Stimulated activated CD8-positive, alpha-beta memory T cell treated with anti-CD3 and anti-CD28 coated beads, Interleukin-4, amount 100 ng/mL, for 4 hours (primary cell): ENCODE measurements at regions not wholly inside any gene's neighbourhood (a gene's known extent, or its start where the extent isn't known, plus 50 kb on each side); places are given as distances from the start of the nearest gene placed in this dataset.
A peak's percentile ranks its signal among the peaks of the same experiment; 100 is the strongest.

ENCODE experiments used
- DNase-seq, 2 donors: peaks; one replicate each; pipeline ENCODE4 v3.0.0-alpha.2; 2020; ENCODE audit warnings: low read depth in 2 of 2, low spot score in 1 of 2

DNA sequence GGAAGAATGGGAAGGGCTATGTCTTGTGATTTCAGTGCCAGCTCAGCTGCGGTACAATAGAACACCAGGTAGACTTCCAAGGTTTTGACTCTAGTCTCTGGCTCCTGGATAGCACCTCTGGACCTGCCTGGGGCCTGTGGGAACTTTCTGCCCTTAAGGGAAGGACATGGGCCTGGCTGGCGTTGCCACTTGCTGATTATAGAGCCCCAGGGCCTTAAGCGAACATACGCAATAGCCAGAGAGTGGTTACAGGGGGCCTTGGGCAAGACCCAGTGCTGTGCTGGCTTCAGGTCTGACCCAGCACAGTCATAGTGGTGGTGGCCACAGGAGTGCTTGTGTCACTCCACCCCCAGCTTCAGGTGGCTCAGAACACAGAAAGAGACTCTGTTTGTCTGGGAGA is 131.1 kb upstream of the COL21A1 start:
- DNase-seq, result no peak

- DNase-seq, result no peak
Measured at GRCh38 chr6:56377295-56377694, 129.9 kb upstream of the COL21A1 start.

DNA sequence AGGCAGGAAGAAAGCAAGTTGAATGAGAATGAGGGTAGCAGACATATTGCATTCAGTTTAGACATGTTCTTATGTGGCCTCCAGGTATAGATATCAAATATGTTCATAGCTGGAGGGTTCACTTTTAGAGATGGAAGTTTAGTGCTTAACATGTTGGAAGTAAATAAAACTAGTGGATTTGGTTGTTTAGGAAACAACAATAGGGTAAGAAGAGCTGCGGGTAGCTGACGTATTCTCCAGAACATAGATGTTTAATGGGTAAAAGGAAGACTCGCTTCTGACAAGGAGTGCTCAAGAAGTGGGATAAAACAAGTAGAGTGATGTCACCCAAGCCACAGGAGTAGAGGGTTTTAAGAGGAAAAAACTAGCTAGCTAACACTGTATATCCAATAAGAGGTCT is 128.4 kb upstream of the COL21A1 start:
- DNase-seq, result no peak

DNA sequence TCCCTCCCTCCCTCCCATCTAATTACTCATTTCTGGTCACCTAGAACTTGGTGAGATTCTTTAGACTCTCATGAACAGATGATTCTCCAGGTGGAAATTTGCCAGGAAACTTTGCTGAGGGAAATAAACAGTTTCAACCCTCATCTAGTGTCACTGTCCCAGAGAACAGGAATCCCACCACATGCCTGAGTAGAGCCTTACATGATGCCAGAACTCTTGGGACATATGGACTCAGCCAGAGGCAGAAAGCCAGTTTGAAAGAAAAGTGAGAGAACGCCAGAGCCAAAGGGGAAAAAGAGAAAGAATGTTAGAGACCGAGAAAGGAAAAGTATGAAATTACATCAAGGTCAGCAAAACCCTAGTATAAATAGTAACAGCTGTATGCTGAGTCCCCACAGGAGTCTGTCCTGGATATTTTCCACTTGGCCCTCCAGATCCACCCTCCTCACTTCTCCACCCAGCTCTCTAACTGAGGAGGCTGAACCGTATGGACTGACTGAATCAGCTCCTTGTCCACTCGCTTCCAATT is 127.5 kb upstream of the COL21A1 start:
- DNase-seq, result no peak

DNA sequence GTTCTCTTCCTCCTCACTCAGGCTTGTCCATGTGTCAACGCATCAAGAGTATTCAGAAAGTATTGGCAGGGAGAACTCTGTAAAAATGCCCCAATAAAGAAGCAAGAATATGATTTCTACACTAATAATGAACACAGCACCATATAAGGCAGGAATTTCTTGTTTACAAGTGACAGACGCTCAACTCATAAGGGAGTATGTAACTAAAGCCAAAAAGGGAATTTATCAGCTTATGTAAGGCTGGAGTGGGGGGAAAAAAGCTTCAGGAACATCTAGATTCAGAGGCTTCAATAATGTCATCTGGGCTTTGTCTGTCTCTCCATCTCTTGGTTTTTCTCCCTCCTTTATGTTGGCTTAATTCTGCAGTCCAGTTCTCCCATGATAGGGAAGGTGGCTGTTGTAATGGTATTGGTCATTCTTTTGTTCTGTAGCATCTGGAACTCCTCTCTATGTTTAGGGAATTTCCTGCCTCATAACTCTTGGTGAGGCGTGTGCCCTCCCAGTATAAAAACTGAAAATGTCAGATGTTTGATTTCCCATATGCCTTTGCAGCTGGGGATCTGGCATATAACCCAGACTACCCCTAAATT is 125.1 kb upstream of the COL21A1 start:
- no peak for DNase-seq

DNA sequence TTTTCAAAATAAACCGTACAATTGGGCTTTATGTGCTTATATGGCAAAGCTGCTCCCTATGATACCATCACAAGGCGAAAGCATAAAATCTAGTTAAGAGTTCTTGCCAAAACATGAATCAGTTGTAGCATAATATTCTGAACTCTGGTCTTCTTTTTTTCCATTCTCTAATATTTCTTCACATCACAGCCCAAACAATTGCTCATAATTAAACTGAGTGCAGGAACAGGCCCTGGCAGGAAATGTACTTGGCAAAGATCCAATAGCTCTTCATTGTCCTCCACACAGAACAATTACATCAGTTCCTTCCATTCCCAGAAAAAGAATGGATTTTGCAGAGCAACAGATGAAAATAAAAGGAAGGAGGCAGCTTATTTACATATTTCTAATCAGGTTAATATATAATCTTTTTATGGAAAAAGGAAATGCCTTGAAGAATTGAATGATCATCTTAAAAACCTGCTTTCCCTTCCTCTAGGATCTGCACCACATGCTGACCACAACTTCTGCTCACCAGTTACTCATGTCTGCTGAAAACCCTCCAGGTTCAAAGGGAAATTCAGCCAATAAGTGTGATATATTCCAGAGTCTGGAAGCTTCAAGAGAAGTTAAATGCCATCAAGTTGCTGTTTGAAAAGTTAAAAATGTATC is 123.3 kb upstream of the COL21A1 start:
- no peak for DNase-seq

DNA sequence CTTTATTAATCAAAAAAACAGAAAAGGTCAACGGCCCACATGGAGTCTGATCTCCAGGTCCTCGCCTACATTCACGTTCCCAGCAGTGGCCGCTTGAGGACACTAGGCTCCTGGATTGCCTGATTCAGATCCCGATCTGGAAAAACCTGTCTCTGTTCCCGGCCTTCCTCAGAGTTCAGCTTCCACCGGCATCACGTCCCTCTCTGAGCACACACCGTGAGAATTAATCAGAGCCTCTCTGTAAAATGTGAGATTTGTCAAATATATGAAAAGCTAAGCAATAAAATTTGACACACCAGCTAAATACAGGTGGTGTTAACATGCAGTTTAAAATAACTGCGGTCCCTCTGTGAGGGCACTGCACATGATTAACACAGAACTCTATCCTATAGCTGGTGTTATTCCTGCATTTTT is 122.8 kb upstream of the COL21A1 start:
- no peak for DNase-seq

DNA sequence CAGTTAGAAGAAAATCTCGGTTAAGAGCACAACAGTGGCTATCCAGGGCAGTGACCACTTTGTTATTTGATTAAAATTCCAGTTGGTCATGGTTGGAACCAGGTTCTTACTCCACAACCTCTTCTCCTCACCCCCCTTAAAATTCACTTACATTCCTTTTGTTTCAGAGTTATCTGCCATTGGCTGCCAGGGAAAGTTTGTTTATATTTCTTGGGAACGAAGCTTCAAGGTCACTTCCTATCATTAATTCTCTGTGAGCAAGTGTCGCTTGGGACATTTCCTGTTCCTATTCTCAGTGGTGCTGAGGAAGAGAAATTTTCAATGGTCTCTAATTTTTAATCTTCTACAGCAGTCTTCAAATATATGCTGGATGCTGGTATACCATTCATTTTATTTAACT is 121.1 kb upstream of the COL21A1 start:
- no peak for DNase-seq

DNA sequence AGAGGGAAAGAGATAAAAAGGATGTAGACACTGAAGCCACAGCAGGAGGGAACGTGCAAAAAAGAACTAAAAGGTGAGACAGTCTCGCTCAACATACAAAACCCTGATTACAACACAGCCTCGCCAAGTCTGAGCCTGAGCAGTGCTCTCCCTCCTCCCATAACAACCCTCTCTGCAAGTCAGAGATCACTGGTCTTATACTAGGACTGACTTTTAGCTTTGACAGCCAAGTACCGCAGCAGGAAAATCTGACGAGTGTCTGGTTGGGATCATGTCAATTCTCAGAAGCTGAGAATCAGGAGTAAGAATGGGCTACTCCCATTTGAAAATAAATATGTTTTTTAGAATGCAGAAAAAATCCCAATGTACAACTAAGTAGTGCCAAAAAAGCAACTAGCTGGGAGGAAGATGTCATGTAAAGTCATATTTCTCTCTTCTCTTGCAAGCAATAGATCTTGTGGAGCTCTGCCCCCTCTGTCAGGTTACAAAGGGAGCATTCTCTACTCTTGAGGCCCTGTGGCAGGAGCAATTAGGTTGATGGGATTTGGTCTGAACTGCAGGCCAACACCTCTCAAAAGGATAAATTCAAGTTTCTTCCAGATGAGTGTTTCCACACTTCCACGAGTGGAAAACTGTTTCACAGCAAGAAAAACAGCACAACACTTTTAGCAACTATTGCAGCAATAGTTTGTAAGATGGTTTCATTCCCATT is 118.9 kb upstream of the COL21A1 start:
- no peak for DNase-seq

GRCh38 chr6:56364827-56365339 is 117.5 kb upstream of the COL21A1 start:
- DNase-seq, result no peak

DNA sequence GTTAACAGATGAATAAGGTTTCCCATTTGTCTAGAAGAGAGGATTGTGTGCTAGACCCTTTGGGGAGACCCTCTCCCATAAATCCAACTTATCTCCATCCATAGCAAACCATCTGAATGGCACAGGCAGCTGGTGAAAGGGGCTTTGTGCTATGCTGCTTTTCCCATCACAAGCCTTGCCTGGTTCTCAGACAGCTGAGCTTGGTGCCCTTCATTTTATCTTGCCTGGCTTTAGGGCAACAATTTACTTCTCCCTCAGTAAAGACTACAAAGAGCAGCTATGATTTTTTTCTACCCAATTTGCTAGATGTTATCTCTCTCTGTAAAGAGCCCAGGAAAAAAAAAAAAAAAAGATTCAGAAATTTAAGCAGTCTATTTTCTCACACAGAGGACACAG is 117.0 kb upstream of the COL21A1 start:
- DNase-seq, result no peak

DNA sequence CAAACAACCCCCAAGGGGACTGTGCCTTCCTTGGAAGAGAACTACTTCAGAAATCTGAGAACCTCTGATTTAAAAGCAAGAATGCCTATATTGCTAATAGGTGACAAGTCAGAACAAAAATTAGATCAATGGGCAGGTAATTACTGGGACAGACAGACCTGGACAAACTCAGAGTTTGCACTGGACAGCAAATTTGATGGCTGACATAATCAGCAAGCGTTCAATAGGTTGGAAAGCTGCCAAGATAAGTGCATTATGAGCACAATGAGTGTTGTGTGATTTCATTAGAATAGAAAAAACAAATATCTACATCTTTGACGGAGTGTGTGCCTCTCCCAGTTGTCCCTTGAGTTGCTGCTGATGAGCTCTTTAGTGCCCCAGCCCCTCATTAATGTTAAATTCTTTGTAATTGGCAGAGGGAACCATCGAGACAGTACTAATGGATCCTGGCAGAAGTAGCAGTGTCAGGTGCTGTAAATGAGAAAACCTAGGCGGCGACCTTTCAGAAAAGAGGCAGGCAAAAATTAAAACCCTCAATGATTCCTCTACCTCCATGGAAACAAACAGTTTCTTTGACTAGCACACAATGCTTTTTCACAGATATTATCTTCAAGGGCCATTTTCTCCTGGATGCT is 116.5 kb upstream of the COL21A1 start:
- no peak for DNase-seq

DNA sequence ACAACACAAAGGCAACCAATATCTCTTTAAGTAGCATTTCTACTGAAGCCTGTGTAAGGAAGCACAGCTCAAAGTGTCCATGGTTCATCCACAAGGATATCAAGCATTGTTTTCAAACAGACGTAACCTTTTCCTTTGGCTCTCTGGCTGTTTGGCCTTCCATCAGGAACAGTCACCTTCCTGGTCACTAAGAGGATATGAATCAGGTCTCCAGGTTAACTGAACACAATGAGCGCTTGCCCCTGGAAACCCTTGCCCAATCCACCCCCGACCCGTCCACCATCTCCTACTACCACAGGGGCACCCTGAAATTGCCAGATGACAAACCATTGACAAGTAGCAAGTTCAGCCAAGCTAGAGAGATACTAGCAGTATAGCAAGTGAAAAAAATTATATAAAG is 114.4 kb upstream of the COL21A1 start:
- DNase-seq, result no peak

DNA sequence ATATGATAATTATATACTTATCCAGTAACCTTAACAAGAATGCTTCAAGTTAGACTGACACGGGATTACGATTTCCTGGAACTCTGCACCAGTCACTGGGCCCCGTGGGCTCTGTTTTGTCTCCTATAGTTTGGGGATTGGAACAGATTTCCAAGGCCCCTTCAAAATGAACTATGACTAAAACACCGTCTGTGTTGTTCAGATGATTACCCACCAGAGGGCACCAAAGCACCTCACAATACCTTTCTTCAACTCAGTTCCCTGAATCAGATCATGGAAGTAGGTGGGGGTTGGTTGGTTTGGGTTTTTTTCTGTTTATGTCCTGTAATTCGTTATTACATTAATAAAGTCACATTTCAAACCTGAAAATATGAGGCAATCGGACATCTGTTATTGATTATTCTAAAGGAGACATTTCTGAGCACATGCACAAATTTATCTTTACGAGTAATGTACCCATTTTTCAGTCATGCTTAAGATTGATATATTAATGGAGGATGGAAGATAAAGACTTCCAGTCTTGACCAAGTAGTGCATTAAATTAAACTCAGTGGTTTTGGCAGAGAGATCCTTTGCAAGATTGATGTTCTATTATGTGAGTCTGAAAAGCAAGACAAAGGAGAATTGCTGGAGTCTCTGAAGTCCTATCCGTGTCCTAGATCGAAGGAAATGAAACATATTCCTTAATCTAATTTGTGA is 112.0 kb upstream of the COL21A1 start:
- peak in 1 of 2 donors; percentile 2 for DNase-seq

DNA sequence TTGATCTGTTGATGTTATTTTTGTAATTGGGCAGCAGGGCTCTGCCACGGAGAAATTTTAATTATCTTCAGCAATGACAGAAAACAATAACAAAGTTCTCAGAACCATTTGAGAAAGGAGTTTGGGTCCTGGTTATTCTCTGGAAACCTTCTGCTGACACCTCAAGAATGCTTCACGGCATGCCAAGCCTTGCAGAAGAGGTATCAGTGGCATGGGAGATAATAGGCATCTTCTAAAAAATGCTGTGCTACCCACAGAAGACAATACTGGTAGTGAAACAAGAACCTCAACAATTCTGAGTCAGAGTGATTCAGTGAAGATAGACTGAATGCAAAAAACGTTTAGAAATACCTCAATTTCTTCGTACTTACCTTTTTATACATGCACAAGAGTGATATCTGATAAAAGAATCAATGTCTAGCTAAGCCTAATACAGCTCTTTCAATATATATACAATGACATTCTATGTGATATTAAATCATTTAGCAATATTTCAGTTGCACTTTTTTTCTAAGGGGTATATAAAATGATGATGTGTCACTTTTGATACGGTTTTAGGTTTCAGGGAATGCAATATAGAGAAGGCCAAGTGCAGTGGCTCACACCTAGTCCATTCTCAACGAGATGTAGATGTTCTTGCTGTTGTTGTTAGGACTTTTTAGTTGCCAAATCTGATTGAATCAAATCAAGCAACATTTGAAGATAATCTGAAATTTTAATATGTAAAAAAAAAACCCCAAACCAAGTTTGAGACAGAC is 110.4 kb upstream of the COL21A1 start:
- DNase-seq, result no peak

GRCh38 chr6:56356426-56356825 is 109.0 kb upstream of the COL21A1 start:
- DNase-seq, result no peak

- DNase-seq, result no peak
Measured at GRCh38 chr6:56353860-56354259, 106.5 kb upstream of the COL21A1 start.

GRCh38 chr6:56350628-56351260 is 103.4 kb upstream of the COL21A1 start:
- DNase-seq, result no peak

GRCh38 chr6:56349194-56349593 is 101.8 kb upstream of the COL21A1 start:
- no peak for DNase-seq

GRCh38 chr6:56348578-56348977 is 101.2 kb upstream of the COL21A1 start:
- DNase-seq, result no peak
